ENCODE measurements at regions not wholly inside any gene's neighbourhood (a gene's known extent, or its start where the extent isn't known, plus 50 kb on each side); places are given as distances from the start of the nearest gene placed in this dataset.

GRCh38 chr5:171651102-171651501, 134.5 kb upstream of the SMIM23 start:
- ChIA-PET CTCF (ENCODE audit: unreplicated experiment) (no interaction called here), POLR2A (interaction anchor here (0.6 to 0.7 kb wide), 2 partner anchors 11 to 1082 kb away, joined by 4 read pairs; no protein-coding TSS in a partner anchor)
- Histone ChIP-seq H3K9me3 (ENCODE audit: low read length) (no peaks in the 10 kb centered on the region), H3K9me2 (ENCODE audit: insufficient read depth, low read length) (no peaks in the 10 kb centered on the region; the same call in 1 of the 2 replicates), H3K4me2 (ENCODE audit: low read length) (no peak overlapping the region), H4K20me1 (ENCODE audit: insufficient read depth, low read length) (no peaks in the 10 kb centered on the region), H3K4me3 (ENCODE audit: low read depth, low read length, poor library complexity, severe bottlenecking) (no peak overlapping the region), H2AFZ (ENCODE audit: low read length) (no peak overlapping the region), H3K79me2 (ENCODE audit: insufficient read depth, low read depth, low read length) (no peaks in the 10 kb centered on the region), H3K36me3 (ENCODE audit: insufficient read depth, low read length) (no peaks in the 10 kb centered on the region), H3K27ac (ENCODE audit: low read depth, low read length, poor library complexity, severe bottlenecking) (no peak overlapping the region), H3K4me1 (ENCODE audit: insufficient read depth, low read length, poor library complexity, severe bottlenecking) (no peaks in the 10 kb centered on the region)
- TF ChIP-seq EZH2phosphoT487 (IDR thresholded peaks at IDR 0.05; ENCODE audit: borderline replicate concordance, low read depth, low read length): no peak
- no peak for TF ChIP-seq CTCF (conservative IDR thresholded peaks at IDR 0.05; ENCODE audit: low read length)
- BruUV-seq (replicated peaks): no TSS peak
- DNase-seq (ENCODE audit: low spot score): no peak
- intact Hi-C loops (cut with micrococcal nuclease; ENCODE audit: unreplicated experiment): no loop called here

- BruUV-seq (replicated peaks): no TSS peak
Observed at GRCh38 chr5:171654881-171655280, 130.7 kb upstream of the SMIM23 start.

More at GRCh38 chr5:171654881-171655280, 130.7 kb upstream of the SMIM23 start:
- ChIA-PET POLR2A (no interaction called here), CTCF (ENCODE audit: unreplicated experiment) (no interaction called here)
- no peak for DNase-seq (ENCODE audit: low spot score)
- Histone ChIP-seq H3K4me2 (ENCODE audit: low read length) (no peak overlapping the region), H3K4me1 (ENCODE audit: insufficient read depth, low read length, poor library complexity, severe bottlenecking) (no peaks in the 10 kb centered on the region), H3K9me2 (ENCODE audit: insufficient read depth, low read length) (no peaks in the 10 kb centered on the region; the same call in 1 of the 2 replicates), H3K27ac (ENCODE audit: low read depth, low read length, poor library complexity, severe bottlenecking) (no peak overlapping the region), H2AFZ (ENCODE audit: low read length) (no peak overlapping the region), H3K4me3 (ENCODE audit: low read depth, low read length, poor library complexity, severe bottlenecking) (no peak overlapping the region), H4K20me1 (ENCODE audit: insufficient read depth, low read length) (no peaks in the 10 kb centered on the region), H3K9me3 (ENCODE audit: low read length) (no peaks in the 10 kb centered on the region), H3K79me2 (ENCODE audit: insufficient read depth, low read depth, low read length) (no peaks in the 10 kb centered on the region), H3K36me3 (ENCODE audit: insufficient read depth, low read length) (no peaks in the 10 kb centered on the region)
- intact Hi-C loops (cut with micrococcal nuclease; ENCODE audit: unreplicated experiment): no loop called here
- TF ChIP-seq CTCF (conservative IDR thresholded peaks at IDR 0.05; ENCODE audit: low read length) (no peak), EZH2phosphoT487 (IDR thresholded peaks at IDR 0.05; ENCODE audit: borderline replicate concordance, low read depth, low read length) (no peak)

All from OCI-LY7 (cell line).